ENCODE measurements at regions not wholly inside any gene's neighbourhood (a gene's known extent, or its start where the extent isn't known, plus 50 kb on each side); places are given as distances from the start of the nearest gene placed in this dataset.

DNA sequence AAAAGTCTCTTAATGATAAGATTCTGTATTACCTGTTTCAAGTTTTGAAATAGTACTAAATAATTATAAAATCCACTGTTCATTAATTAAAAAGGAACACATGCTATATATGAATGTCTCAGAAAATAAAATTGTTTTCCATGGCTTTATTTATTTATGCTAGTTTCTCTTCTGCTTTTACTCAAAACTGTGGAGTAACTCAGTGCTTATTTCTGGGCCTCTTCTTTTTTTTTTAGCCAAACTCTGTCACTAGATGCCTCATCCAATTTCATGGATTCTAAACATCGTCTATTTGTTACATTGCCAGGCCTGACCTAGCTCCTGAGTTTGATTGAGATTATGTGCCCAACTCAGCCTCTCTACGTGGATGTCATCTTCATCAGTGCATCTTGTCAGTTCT lies 1509.7 kb downstream of the MAT2B start:
- TF ChIP-seq RELA (IDR thresholded peaks at IDR 0.05; ENCODE audit: borderline replicate concordance, partially characterized antibody) (no peak), ZSCAN29 (IDR thresholded peaks at IDR 0.05) (no peak), ATF2 (IDR thresholded peaks at IDR 0.05; ENCODE audit: low read length) (no peak)
- TF ChIP-seq, protein P1, sequence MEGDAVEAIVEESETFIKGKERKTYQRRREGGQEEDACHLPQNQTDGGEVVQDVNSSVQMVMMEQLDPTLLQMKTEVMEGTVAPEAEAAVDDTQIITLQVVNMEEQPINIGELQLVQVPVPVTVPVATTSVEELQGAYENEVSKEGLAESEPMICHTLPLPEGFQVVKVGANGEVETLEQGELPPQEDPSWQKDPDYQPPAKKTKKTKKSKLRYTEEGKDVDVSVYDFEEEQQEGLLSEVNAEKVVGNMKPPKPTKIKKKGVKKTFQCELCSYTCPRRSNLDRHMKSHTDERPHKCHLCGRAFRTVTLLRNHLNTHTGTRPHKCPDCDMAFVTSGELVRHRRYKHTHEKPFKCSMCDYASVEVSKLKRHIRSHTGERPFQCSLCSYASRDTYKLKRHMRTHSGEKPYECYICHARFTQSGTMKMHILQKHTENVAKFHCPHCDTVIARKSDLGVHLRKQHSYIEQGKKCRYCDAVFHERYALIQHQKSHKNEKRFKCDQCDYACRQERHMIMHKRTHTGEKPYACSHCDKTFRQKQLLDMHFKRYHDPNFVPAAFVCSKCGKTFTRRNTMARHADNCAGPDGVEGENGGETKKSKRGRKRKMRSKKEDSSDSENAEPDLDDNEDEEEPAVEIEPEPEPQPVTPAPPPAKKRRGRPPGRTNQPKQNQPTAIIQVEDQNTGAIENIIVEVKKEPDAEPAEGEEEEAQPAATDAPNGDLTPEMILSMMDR (IDR thresholded peaks at IDR 0.05 in 2 of 3, conservative IDR thresholded peaks at IDR 0.05 in 1 of 3; ENCODE audit: control insufficient read depth in 2 of 3, extremely low read depth in 1 of 3, insufficient read depth in 1 of 3, low read depth in 3 of 3, low read length in 3 of 3), result no peak

All from GM12878 (cell line).